A549 (cell line): ENCODE measurements at regions not wholly inside any gene's neighbourhood (a gene's known extent, or its start where the extent isn't known, plus 50 kb on each side); places are given as distances from the start of the nearest gene placed in this dataset.
A peak's percentile ranks its signal among the peaks of the same experiment; 100 is the strongest.

ENCODE experiments used
- ATAC-seq, 2 experiments: fragments of 200-7000 bp in 1 of 2; fragments of >200 bp in 1 of 2; cut with Nextera tagmentation in 1 of 2; cut with Tn5 transposase in 1 of 2; 3 replicates each; pipeline versions ENCODE4 v1.8.0 to v1.9.1; 2018 to 2020; ENCODE audit warnings: mild to moderate bottlenecking in 1 of 2, moderate library complexity in 1 of 2
- CTCF ChIA-PET: fragments of 300-600 bp; sonication (Branson Sonifier 250); formaldehyde crosslinking; extraction: SDS; loops from one replicate; lab custom pipeline; 2021; ENCODE audit warnings: antibody characterized with exemption, inconsistent platforms; lab: Yijun Ruan, JAX
- POLR2A ChIA-PET: fragments of 350-600 bp; formaldehyde crosslinking; extraction: SDS; loops from one replicate; lab custom pipeline; 2021; ENCODE audit warnings: antibody characterized with exemption, inconsistent platforms; lab: Yijun Ruan, JAX
- DNase-seq, 2 experiments: peaks; one replicate each; pipeline versions ENCODE4 v3.0.0 to v3.0.0-alpha.2; 2011 to 2016; ENCODE audit warnings: low read depth in 1 of 2, low spot score in 1 of 2
- FAIRE-seq: peaks from 2 replicates; lab custom pipeline; 2011; peaks lifted over from hg19 to GRCh38; lab: Jason Lieb, UNC
- H3K27ac ChIP-seq, 2 experiments: fragments of >200 bp; sonication (Bioruptor Twin); formaldehyde crosslinking; 3 replicates each; pipeline ENCODE4 v1.5.1; 2016 to 2017
- H3K4me1 ChIP-seq: fragments of >200 bp; sonication (Bioruptor Twin); formaldehyde crosslinking; 3 replicates; pipeline ENCODE4 v1.6.1; 2016
- H3K4me2 ChIP-seq: fragments of >200 bp; sonication (Bioruptor Twin); formaldehyde crosslinking; 3 replicates; pipeline ENCODE4 v1.6.1; 2016
- H3K4me3 ChIP-seq: fragments of >200 bp; sonication (Bioruptor Twin); formaldehyde crosslinking; 3 replicates; pipeline ENCODE4 v1.5.1; 2016
- H3K9me3 ChIP-seq: fragments of >200 bp; sonication (Bioruptor Twin); formaldehyde crosslinking; 3 replicates; pipeline ENCODE4 v1.6.1; 2016
- ATOH8 ChIP-seq: fragments of 250-450 bp; sonication (Bioruptor Pico); IDR thresholded peaks from 2 replicates; pipeline ENCODE4 v1.5.0; 2020; ENCODE audit warnings: low read depth, mild to moderate bottlenecking, moderate library complexity
- CBX8 ChIP-seq: fragments of 200-600 bp; sonication (generic); IDR thresholded peaks from 2 replicates; pipeline ENCODE4 v1.6.1; 2016
- CTCF ChIP-seq: fragments of >200 bp; sonication (Bioruptor Twin); formaldehyde crosslinking; IDR thresholded peaks from 3 replicates; pipeline ENCODE4 v1.5.1; 2016
- EHF ChIP-seq: fragments of 250-450 bp; sonication (Bioruptor Pico); IDR thresholded peaks from 2 replicates; pipeline ENCODE4 v1.5.0; 2020; ENCODE audit warnings: mild to moderate bottlenecking
- ESRRA ChIP-seq: fragments of 150-350 bp; IDR thresholded peaks from 2 replicates; pipeline ENCODE4 v1.6.1; 2014; ENCODE audit warnings: mild to moderate bottlenecking, low read length, borderline replicate concordance
- GATA3 ChIP-seq: IDR thresholded peaks from 2 replicates; pipeline ENCODE4 v1.6.1; 2012; ENCODE audit warnings: borderline replicate concordance
- HMGXB4 ChIP-seq: fragments of 250-450 bp; sonication (Bioruptor Pico); IDR thresholded peaks from 2 replicates; pipeline ENCODE4 v1.5.0; 2021; ENCODE audit warnings: mild to moderate bottlenecking, moderate library complexity, borderline replicate concordance
- HOXB13 ChIP-seq: fragments of 250-450 bp; sonication (Bioruptor Pico); IDR thresholded peaks from 2 replicates; pipeline ENCODE4 v1.5.0; 2020; ENCODE audit warnings: low read depth, mild to moderate bottlenecking, moderate library complexity
- JUN ChIP-seq, 2 experiments: fragments of >200 bp; sonication (Bioruptor Twin); formaldehyde crosslinking; IDR thresholded peaks; 2 replicates in 1 of 2; 3 replicates in 1 of 2; pipeline ENCODE4 v1.6.1; 2016 to 2017
- JUNB ChIP-seq: fragments of >200 bp; sonication (Bioruptor Twin); formaldehyde crosslinking; IDR thresholded peaks from 2 replicates; pipeline ENCODE4 v1.6.1; 2016
- KDM1A ChIP-seq: fragments of 200-600 bp; sonication (generic); IDR thresholded peaks from 2 replicates; pipeline ENCODE4 v1.6.1; 2016; ENCODE audit warnings: low read depth, mild to moderate bottlenecking
- MAX ChIP-seq: IDR thresholded peaks from 2 replicates; pipeline ENCODE4 v1.6.1; 2012
- MAZ ChIP-seq: fragments of 150-350 bp; IDR thresholded peaks from 2 replicates; pipeline ENCODE4 v1.6.1; 2014; ENCODE audit warnings: antibody characterized with exemption, low read depth, low read length, borderline replicate concordance
- NPAS2 ChIP-seq: fragments of 250-450 bp; sonication (Bioruptor Pico); IDR thresholded peaks from 2 replicates; pipeline ENCODE4 v1.8.0; 2022; ENCODE audit warnings: mild to moderate bottlenecking, moderate library complexity, borderline replicate concordance
- PBX3 ChIP-seq: IDR thresholded peaks from 2 replicates; pipeline ENCODE4 v1.6.1; 2012
- PHF8 ChIP-seq: fragments of 200-600 bp; sonication (generic); IDR thresholded peaks from 2 replicates; pipeline ENCODE4 v1.6.1; 2016; ENCODE audit warnings: low read depth, mild to moderate bottlenecking, antibody characterized with exemption, moderate library complexity, borderline replicate concordance
- POLR2AphosphoS2 ChIP-seq: conservative IDR thresholded peaks from 2 replicates; pipeline ENCODE4 v1.6.1; 2012; ENCODE audit warnings: low read length, improper control_type of control experiment, inconsistent platforms
- RARB ChIP-seq: fragments of 250-450 bp; sonication (Bioruptor Pico); IDR thresholded peaks from 2 replicates; pipeline ENCODE4 v1.8.0; 2021; ENCODE audit warnings: mild to moderate bottlenecking, moderate library complexity
- RCOR1 ChIP-seq: fragments of 150-350 bp; IDR thresholded peaks from 2 replicates; pipeline ENCODE4 v1.6.1; 2014; ENCODE audit warnings: antibody characterized with exemption, low read length, low read depth
- SMC3 ChIP-seq: fragments of >200 bp; sonication (Bioruptor Twin); formaldehyde crosslinking; IDR thresholded peaks from 3 replicates; pipeline ENCODE4 v1.6.1; 2018; ENCODE audit warnings: inconsistent platforms
- TP53 ChIP-seq: fragments of 250-450 bp; sonication (Bioruptor Pico); IDR thresholded peaks from 2 replicates; pipeline ENCODE4 v1.5.0; 2021; ENCODE audit warnings: mild to moderate bottlenecking, moderate library complexity
- ZC3H11A ChIP-seq: fragments of 450-650 bp; IDR thresholded peaks from 2 replicates; pipeline ENCODE4 v1.6.1; 2014; ENCODE audit warnings: antibody characterized with exemption, mild to moderate bottlenecking
- ZSCAN20 ChIP-seq: fragments of 250-450 bp; sonication (Bioruptor Pico); IDR thresholded peaks from 2 replicates; pipeline ENCODE4 v1.8.0; 2022; ENCODE audit warnings: mild to moderate bottlenecking, moderate library complexity
- WGBS: methylation state at CpG from one replicate; pipeline ENCODE4 v1.1.6; 2017; ENCODE audit errors: missing lambda C conversion rate; 5-methylcytosine and 5-hydroxymethylcytosine counted together

GRCh38 chr15:70503798-70504298 is 259.5 kb downstream of the UACA start:
- Histone ChIP-seq H3K4me3 (no peak overlapping the region), H3K4me1 (peaks cover 56% of the 10 kb centered on the region), H3K9me3 (peaks cover 6% of the 10 kb centered on the region; the same call in 2 of the 3 replicates), H3K27ac (peak overlapping the region; percentile 93 to 96), H3K4me2 (peak overlapping the region; percentile 95)
- TF ChIP-seq HMGXB4 (CRISPR knock-in tag) (no peak), ZSCAN20 (CRISPR knock-in tag) (no peak), KDM1A (no peak), PHF8 (no peak), JUN (IDR thresholded peaks at IDR 0.05) (no peak), MAX (no peak), RARB (no peak), HOXB13 (no peak), ZC3H11A (no peak)
- ChIA-PET POLR2A (interaction anchor here (1.2 to 2.2 kb wide), 2 partner anchors 11 to 1041 kb away, joined by 3 to 7 read pairs; no protein-coding TSS in a partner anchor), CTCF (interaction anchor here (0.9 to 20.4 kb wide), 11 partner anchors 6 to 1031 kb away, joined by 3 to 228 read pairs (median 7); partner anchors contain the start of gene TLE3)
- 93% methylated on average over 10 of the region's 10 CpGs for WGBS
- DNase-seq (no peak), ATAC-seq (no peak), FAIRE-seq (no peak)

GRCh38 chr15:70503073-70503745 is 260.1 kb downstream of the UACA start:
- ChIA-PET CTCF (interaction anchor here (0.6 to 20.4 kb wide), 7 partner anchors 14 to 678 kb away, joined by 3 to 228 read pairs (median 3); partner anchors contain the start of gene TLE3), POLR2A (no interaction called here)
- Histone ChIP-seq H3K4me3 (no peak overlapping the region), H3K9me3 (peaks cover 6% of the 10 kb centered on the region; the same call in 2 of the 3 replicates), H3K27ac (peak overlapping the region; percentile 93 to 96), H3K4me2 (peak overlapping the region; percentile 95; the same call in 2 of the 3 replicates), H3K4me1 (peaks cover 50% of the 10 kb centered on the region)
- FAIRE-seq (no peak), DNase-seq (no peak), ATAC-seq (no peak)
- TF ChIP-seq EHF (0 out of 2 replicates have a peak, but pooled peaks have one; percentile 55), JUNB (no peak), TP53 (CRISPR knock-in tag) (no peak), CTCF (no peak), SMC3 (no peak), ZSCAN20 (CRISPR knock-in tag) (no peak), ATOH8 (CRISPR knock-in tag) (peak; percentile 53; the same call in 1 of the 2 replicates)
- 89% methylated on average over 8 of the region's 8 CpGs for WGBS

GRCh38 chr15:70502529-70502928 is 260.8 kb downstream of the UACA start:
- DNase-seq (no peak), ATAC-seq (no peak), FAIRE-seq (no peak)
- H3K4me1 ChIP-seq, result peaks cover 44% of the 10 kb centered on the region
- 91% methylated on average over 10 of the region's 10 CpGs for WGBS
- H3K4me2 ChIP-seq, result no peak overlapping the region
- H3K27ac ChIP-seq, result peak overlapping the region; percentile 1 to 93; a peak in 3 of 6 replicates
- H3K4me3 ChIP-seq, result no peak overlapping the region
- POLR2A ChIA-PET, result no interaction called here
- TF ChIP-seq ESRRA (no peak), RCOR1 (no peak), MAZ (no peak), PBX3 (no peak), HMGXB4 (CRISPR knock-in tag) (no peak), EHF (no peak), CBX8 (no peak), NPAS2 (CRISPR knock-in tag) (no peak), GATA3 (no peak), POLR2AphosphoS2 (no peak)
- H3K9me3 ChIP-seq, result peaks cover 6% of the 10 kb centered on the region; the same call in 2 of the 3 replicates
- CTCF ChIA-PET, result interaction anchor here (0.6 to 20.4 kb wide), 5 partner anchors 13 to 679 kb away, joined by 3 to 228 read pairs (median 3); no protein-coding TSS in a partner anchor
